ENCODE measurements at regions not wholly inside any gene's neighbourhood (a gene's known extent, or its start where the extent isn't known, plus 50 kb on each side); places are given as distances from the start of the nearest gene placed in this dataset.
A peak's percentile ranks its signal among the peaks of the same experiment; 100 is the strongest.

DNA sequence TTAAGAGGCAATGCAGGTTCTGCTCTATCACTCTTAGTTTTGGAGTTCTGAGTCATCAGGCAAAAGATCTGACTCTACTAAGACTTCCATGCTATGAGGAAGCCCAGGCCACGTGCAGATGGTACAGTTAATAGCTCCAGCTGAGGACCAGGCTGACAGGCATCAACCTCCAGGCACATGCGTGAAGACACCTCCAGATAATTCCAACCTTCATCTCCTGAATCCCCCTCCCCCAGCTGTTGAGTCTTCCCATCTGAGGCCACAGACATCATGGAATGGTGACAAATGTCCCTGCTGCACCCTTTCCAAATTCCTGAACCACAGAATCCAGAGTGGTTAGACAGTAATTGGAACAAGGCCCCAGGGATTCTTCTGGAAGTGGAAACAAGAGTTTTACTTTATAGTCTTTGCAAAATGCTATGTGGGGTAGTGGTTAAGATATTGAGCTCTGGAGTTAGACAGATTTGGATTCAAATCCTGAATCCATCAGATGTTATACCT is 183.8 kb downstream of the KLF5 start:
- no peaks in the 10 kb centered on the region for H3K36me3 ChIP-seq (ENCODE audit: control insufficient read depth in 2 of 2, extremely low read depth in 1 of 2, insufficient read depth in 1 of 2, low read length in 1 of 2)
- DNase-seq (no peak), ATAC-seq (replicated peaks in 1 of 4) (no peak)
- no peaks in the 10 kb centered on the region for H3K27me3 ChIP-seq (replicated peaks in 1 of 2; ENCODE audit: control insufficient read depth in 2 of 2, extremely low read depth in 1 of 2, insufficient read depth in 2 of 2, low read length in 1 of 2)
- POLR2A ChIA-PET, result no interaction called here
- H3K27ac Mint-ChIP-seq, result no peak overlapping the region
- no peaks in the 10 kb centered on the region for H3K36me3 Mint-ChIP-seq
- H3K4me3 Mint-ChIP-seq, result no peak overlapping the region
- CTCF ChIA-PET, result no interaction called here
- H3K4me3 ChIP-seq (ENCODE audit: control insufficient read depth in 1 of 2, extremely low read depth in 1 of 2, low read length in 1 of 2), result no peak overlapping the region
- no peaks in the 10 kb centered on the region for H3K4me1 Mint-ChIP-seq
- no peak overlapping the region for H3K27ac ChIP-seq (ENCODE audit: low read length)
- no peaks in the 10 kb centered on the region for H3K9me3 Mint-ChIP-seq
- no peaks in the 10 kb centered on the region for H3K4me1 ChIP-seq (ENCODE audit: control insufficient read depth in 1 of 2, extremely low read depth in 1 of 2, insufficient read depth in 2 of 2, low read length in 2 of 2)
- H3K9me3 ChIP-seq, result no peaks in the 10 kb centered on the region
- no peaks in the 10 kb centered on the region for H3K27me3 Mint-ChIP-seq
- WGBS (ENCODE audit: insufficient coverage), result 83% methylated on average over 2 of the region's 2 CpGs

DNA sequence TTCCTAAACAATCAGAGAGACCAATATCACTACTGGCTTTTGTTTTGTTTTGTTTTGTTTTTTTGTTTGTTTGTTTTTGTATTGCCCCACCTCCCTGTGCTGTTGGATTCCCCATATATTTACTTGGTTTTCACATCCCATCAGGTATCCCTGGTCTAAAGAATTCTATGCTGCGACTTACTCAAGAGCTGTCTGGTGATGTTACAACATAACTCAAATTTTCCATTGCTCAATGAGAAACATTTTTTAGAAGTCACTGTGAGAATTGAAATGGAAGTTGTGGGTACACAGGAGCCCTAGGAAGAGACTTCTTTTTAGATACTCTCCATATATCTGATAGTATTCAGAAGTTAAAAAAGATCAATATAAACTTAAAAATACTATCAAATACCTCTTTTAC is 181.4 kb downstream of the KLF5 start:
- WGBS (ENCODE audit: insufficient coverage), result no CpG with 5 or more reads among the region's 1 CpG
- ChIA-PET CTCF (interaction anchor here in 1 of 2 donors (0.6 kb wide), 1 partner anchor 119 kb away, joined by 6 read pairs; no protein-coding TSS in a partner anchor), POLR2A (no interaction called here)
- Mint-ChIP-seq H3K4me1 (no peaks in the 10 kb centered on the region), H3K27me3 (no peaks in the 10 kb centered on the region), H3K4me3 (no peak overlapping the region), H3K36me3 (no peaks in the 10 kb centered on the region), H3K27ac (no peak overlapping the region), H3K9me3 (no peaks in the 10 kb centered on the region)
- Histone ChIP-seq H3K36me3 (ENCODE audit: control insufficient read depth in 2 of 2, extremely low read depth in 1 of 2, insufficient read depth in 1 of 2, low read length in 1 of 2) (no peaks in the 10 kb centered on the region), H3K27me3 (replicated peaks in 1 of 2; ENCODE audit: control insufficient read depth in 2 of 2, extremely low read depth in 1 of 2, insufficient read depth in 2 of 2, low read length in 1 of 2) (peaks cover 0 to 3% of the 10 kb centered on the region in 2 experiments), H3K27ac (ENCODE audit: low read length) (no peak overlapping the region), H3K4me1 (ENCODE audit: control insufficient read depth in 1 of 2, extremely low read depth in 1 of 2, insufficient read depth in 2 of 2, low read length in 2 of 2) (no peaks in the 10 kb centered on the region), H3K9me3 (no peaks in the 10 kb centered on the region), H3K4me3 (ENCODE audit: control insufficient read depth in 1 of 2, extremely low read depth in 1 of 2, low read length in 1 of 2) (no peak overlapping the region)
- DNase-seq (no peak), ATAC-seq (replicated peaks in 1 of 4) (no peak)

DNA sequence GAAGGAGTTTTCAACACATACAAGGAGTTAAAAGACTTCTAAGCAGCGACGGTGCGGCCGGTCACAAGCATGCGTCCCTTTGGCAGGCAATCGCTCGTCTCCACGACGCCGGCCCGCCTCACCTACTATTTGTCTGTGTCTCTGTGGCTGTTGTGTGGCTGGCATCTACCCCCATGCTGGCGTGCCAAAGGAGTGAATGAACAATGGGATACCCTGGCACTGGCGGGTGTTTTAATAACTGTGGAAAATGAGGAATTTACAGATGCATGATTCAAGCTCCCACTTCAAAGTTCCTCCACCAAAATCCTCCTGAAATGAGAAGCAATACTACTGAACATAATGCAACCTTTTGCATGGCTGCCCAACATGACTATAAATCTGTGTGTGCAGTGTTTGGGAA is 176.6 kb downstream of the KLF5 start:
- no peak for ATAC-seq (replicated peaks in 1 of 4)
- POLR2A ChIA-PET, result no interaction called here
- Mint-ChIP-seq H3K27me3 (no peaks in the 10 kb centered on the region), H3K4me3 (no peak overlapping the region), H3K9me3 (no peaks in the 10 kb centered on the region), H3K4me1 (peaks cover 14 to 19% (median 15%) of the 10 kb centered on the region in 3 donors), H3K36me3 (no peaks in the 10 kb centered on the region), H3K27ac (no peak overlapping the region)
- Histone ChIP-seq H3K9me3 (no peaks in the 10 kb centered on the region), H3K4me1 (ENCODE audit: control insufficient read depth in 1 of 2, extremely low read depth in 1 of 2, insufficient read depth in 2 of 2, low read length in 2 of 2) (peaks cover 10% of the 10 kb centered on the region in 2 experiments), H3K27ac (ENCODE audit: low read length) (no peak overlapping the region), H3K4me3 (ENCODE audit: control insufficient read depth in 1 of 2, extremely low read depth in 1 of 2, low read length in 1 of 2) (no peak overlapping the region), H3K27me3 (replicated peaks in 1 of 2; ENCODE audit: control insufficient read depth in 2 of 2, extremely low read depth in 1 of 2, insufficient read depth in 2 of 2, low read length in 1 of 2) (peaks cover 0 to 3% of the 10 kb centered on the region in 2 experiments), H3K36me3 (ENCODE audit: control insufficient read depth in 2 of 2, extremely low read depth in 1 of 2, insufficient read depth in 1 of 2, low read length in 1 of 2) (no peaks in the 10 kb centered on the region)
- DNase-seq, result no peak
- WGBS (ENCODE audit: insufficient coverage), result 100% methylated on average over 10 of the region's 13 CpGs
- CTCF ChIA-PET, result no interaction called here

GRCh38 chr13:73231471-73231870 is 172.7 kb downstream of the KLF5 start:
- no peaks in the 10 kb centered on the region for H3K27me3 Mint-ChIP-seq
- H3K27ac Mint-ChIP-seq, result peak overlapping the region in 1 of 2 donors; percentile 37
- POLR2A ChIA-PET, result no interaction called here

GRCh38 chr13:73230716-73231115 is 171.9 kb downstream of the KLF5 start:
- peak overlapping the region in 1 of 3 donors; percentile 36 for H3K4me3 Mint-ChIP-seq
- H3K4me1 Mint-ChIP-seq, result peaks cover 33 to 42% (median 39%) of the 10 kb centered on the region in 3 donors
- WGBS (ENCODE audit: insufficient coverage), result no CpG with 5 or more reads among the region's 3 CpGs
- ATAC-seq (replicated peaks in 1 of 4), result peak; percentile 66 to 93 (median 72)
- ChIA-PET CTCF (interaction anchor here in 1 of 2 donors (1.0 kb wide), 2 partner anchors 476 to 1989 kb away, joined by 3 to 4 read pairs; no protein-coding TSS in a partner anchor), POLR2A (no interaction called here)
- H3K27ac Mint-ChIP-seq, result peak overlapping the region; percentile 61 to 78
- DNase-seq, result peak in 29 of 35 experiments; percentile 6 to 69 (median 34)
- H3K4me1 ChIP-seq (ENCODE audit: control insufficient read depth in 1 of 2, extremely low read depth in 1 of 2, insufficient read depth in 2 of 2, low read length in 2 of 2), result peaks cover 31 to 33% of the 10 kb centered on the region in 2 experiments
- H3K36me3 Mint-ChIP-seq, result no peaks in the 10 kb centered on the region
- peak overlapping the region; percentile 36 for H3K27ac ChIP-seq (ENCODE audit: low read length)
- H3K36me3 ChIP-seq (ENCODE audit: control insufficient read depth in 2 of 2, extremely low read depth in 1 of 2, insufficient read depth in 1 of 2, low read length in 1 of 2), result no peaks in the 10 kb centered on the region
- H3K9me3 ChIP-seq, result no peaks in the 10 kb centered on the region
- H3K27me3 Mint-ChIP-seq, result no peaks in the 10 kb centered on the region
- no peaks in the 10 kb centered on the region for H3K9me3 Mint-ChIP-seq
- H3K4me3 ChIP-seq (ENCODE audit: control insufficient read depth in 1 of 2, extremely low read depth in 1 of 2, low read length in 1 of 2), result no peak overlapping the region
- H3K27me3 ChIP-seq (replicated peaks in 1 of 2; ENCODE audit: control insufficient read depth in 2 of 2, extremely low read depth in 1 of 2, insufficient read depth in 2 of 2, low read length in 1 of 2), result peaks cover 0 to 3% of the 10 kb centered on the region in 2 experiments

More at GRCh38 chr13:73231471-73231870, 172.7 kb downstream of the KLF5 start:
- Mint-ChIP-seq H3K36me3 (no peaks in the 10 kb centered on the region), H3K4me3 (no peak overlapping the region), H3K4me1 (peaks cover 33 to 42% (median 39%) of the 10 kb centered on the region in 3 donors), H3K9me3 (no peaks in the 10 kb centered on the region)
- CTCF ChIA-PET, result interaction anchor here in 1 of 2 donors (0.6 kb wide), 1 partner anchor 41 kb away, joined by 3 read pairs; no protein-coding TSS in a partner anchor
- Histone ChIP-seq H3K4me3 (ENCODE audit: control insufficient read depth in 1 of 2, extremely low read depth in 1 of 2, low read length in 1 of 2) (no peak overlapping the region), H3K9me3 (no peaks in the 10 kb centered on the region), H3K36me3 (ENCODE audit: control insufficient read depth in 2 of 2, extremely low read depth in 1 of 2, insufficient read depth in 1 of 2, low read length in 1 of 2) (no peaks in the 10 kb centered on the region), H3K27me3 (replicated peaks in 1 of 2; ENCODE audit: control insufficient read depth in 2 of 2, extremely low read depth in 1 of 2, insufficient read depth in 2 of 2, low read length in 1 of 2) (peaks cover 0 to 3% of the 10 kb centered on the region in 2 experiments), H3K27ac (ENCODE audit: low read length) (no peak overlapping the region), H3K4me1 (ENCODE audit: control insufficient read depth in 1 of 2, extremely low read depth in 1 of 2, insufficient read depth in 2 of 2, low read length in 2 of 2) (peaks cover 31 to 33% of the 10 kb centered on the region in 2 experiments)
- ATAC-seq (replicated peaks in 1 of 4), result no peak
- no CpG with 5 or more reads among the region's 4 CpGs for WGBS (ENCODE audit: insufficient coverage)
- DNase-seq, result no peak

DNA sequence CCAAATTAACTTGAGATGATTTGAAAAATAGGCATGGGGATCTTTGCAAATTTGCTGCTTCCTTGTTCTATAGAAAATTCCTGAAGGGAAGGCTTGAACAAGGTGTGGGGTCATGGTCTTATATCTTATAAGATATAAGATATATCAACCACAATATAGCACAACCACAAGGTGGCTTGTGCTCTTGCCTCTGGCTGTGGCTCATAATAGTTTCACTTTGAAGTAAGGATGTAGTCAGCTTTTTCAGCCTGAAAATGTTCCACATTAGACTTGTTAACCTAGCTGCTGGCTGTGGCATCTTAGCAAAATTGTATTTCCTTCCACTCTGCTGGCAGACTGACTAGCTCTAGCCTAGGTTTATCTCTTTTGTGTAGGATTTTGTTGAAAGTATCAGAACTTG is 169.7 kb downstream of the KLF5 start:
- Mint-ChIP-seq H3K36me3 (no peaks in the 10 kb centered on the region), H3K27me3 (no peaks in the 10 kb centered on the region), H3K4me1 (peaks cover 37 to 48% (median 46%) of the 10 kb centered on the region in 3 donors), H3K4me3 (peak overlapping the region in 1 of 3 donors; percentile 39), H3K9me3 (no peaks in the 10 kb centered on the region), H3K27ac (peak overlapping the region; percentile 48 to 76)
- no peaks in the 10 kb centered on the region for H3K9me3 ChIP-seq
- H3K27me3 ChIP-seq (replicated peaks in 1 of 2; ENCODE audit: control insufficient read depth in 2 of 2, extremely low read depth in 1 of 2, insufficient read depth in 2 of 2, low read length in 1 of 2), result no peaks in the 10 kb centered on the region
- H3K4me3 ChIP-seq (ENCODE audit: control insufficient read depth in 1 of 2, extremely low read depth in 1 of 2, low read length in 1 of 2), result no peak overlapping the region
- no peaks in the 10 kb centered on the region for H3K36me3 ChIP-seq (ENCODE audit: control insufficient read depth in 2 of 2, extremely low read depth in 1 of 2, insufficient read depth in 1 of 2, low read length in 1 of 2)
- ChIA-PET CTCF (interaction anchor here (0.6 to 1.4 kb wide), 3 partner anchors 15 to 482 kb away, joined by 3 to 7 read pairs (median 4); no protein-coding TSS in a partner anchor), POLR2A (no interaction called here)
- ATAC-seq (replicated peaks in 1 of 4), result peak; percentile 66 to 80 (median 70)
- DNase-seq, result peak in 14 of 35 experiments; percentile 2 to 57 (median 6)
- no peak overlapping the region for H3K27ac ChIP-seq (ENCODE audit: low read length)
- peaks cover 33 to 35% of the 10 kb centered on the region in 2 experiments for H3K4me1 ChIP-seq (ENCODE audit: control insufficient read depth in 1 of 2, extremely low read depth in 1 of 2, insufficient read depth in 2 of 2, low read length in 2 of 2)

All from T-cell (primary cell).